OCI-LY7 (cell line): ENCODE measurements at regions not wholly inside any gene's neighbourhood (a gene's known extent, or its start where the extent isn't known, plus 50 kb on each side); places are given as distances from the start of the nearest gene placed in this dataset.

Source experiments
- BruUV-seq: library from RNA; stranded (reverse); fragments of 400-500 nt; replicated peaks from 2 replicates; lab custom pipeline; 2021; lab: Mats Ljungman, UMichigan
- CTCF ChIA-PET: fragments of 300-600 bp; sonication (Branson Sonifier 250); formaldehyde crosslinking; loops from one replicate; lab custom pipeline; 2022; ENCODE audit warnings: antibody characterized with exemption; ENCODE audit not compliant: unreplicated experiment; lab: Charles Lee
- POLR2A ChIA-PET: fragments of 300-600 bp; sonication (Branson Sonifier 250); formaldehyde crosslinking; loops from one replicate; lab custom pipeline; 2022; ENCODE audit warnings: antibody characterized with exemption; lab: Charles Lee
- DNase-seq: peaks from one replicate; pipeline ENCODE4 v3.0.0-alpha.2; 2015; ENCODE audit warnings: low spot score
- H2AFZ ChIP-seq: fragments of 200-600 bp; sonication (generic), shearing (Covaris generic); 2 replicates; pipeline ENCODE4 v1.6.1; 2014; ENCODE audit warnings: mild to moderate bottlenecking, antibody characterized with exemption, low read length, moderate library complexity
- H3K27ac ChIP-seq: fragments of 200-600 bp; sonication (generic); 2 replicates; pipeline ENCODE4 v1.5.1; 2014; ENCODE audit warnings: mixed run types, low read depth, mild to moderate bottlenecking, moderate library complexity, low read length, inconsistent platforms; ENCODE audit not compliant: poor library complexity, severe bottlenecking
- H3K36me3 ChIP-seq: fragments of 200-600 bp; sonication (generic); 2 replicates; pipeline ENCODE4 v1.6.1; 2014; ENCODE audit warnings: mild to moderate bottlenecking, antibody characterized with exemption, low read length, moderate library complexity, mixed read lengths; ENCODE audit not compliant: insufficient read depth
- H3K4me1 ChIP-seq: fragments of 200-600 bp; sonication (generic); 2 replicates; pipeline ENCODE4 v1.5.1; 2014; ENCODE audit warnings: mild to moderate bottlenecking, low read length; ENCODE audit not compliant: insufficient read depth, poor library complexity, severe bottlenecking
- H3K4me2 ChIP-seq: fragments of 200-600 bp; sonication (generic); 2 replicates; pipeline ENCODE4 v1.6.1; 2014; ENCODE audit warnings: mild to moderate bottlenecking, low read length
- H3K4me3 ChIP-seq: fragments of 200-600 bp; sonication (generic); 2 replicates; pipeline ENCODE4 v1.5.1; 2014; ENCODE audit warnings: mild to moderate bottlenecking, low read depth, low read length; ENCODE audit not compliant: poor library complexity, severe bottlenecking
- H3K79me2 ChIP-seq: fragments of 200-600 bp; sonication (generic); 2 replicates; pipeline ENCODE4 v1.6.1; 2016; ENCODE audit warnings: low read depth, mild to moderate bottlenecking, low read length, moderate library complexity, mixed read lengths; ENCODE audit not compliant: insufficient read depth
- H3K9me2 ChIP-seq: fragments of 200-600 bp; sonication (generic); 2 replicates; pipeline ENCODE4 v1.6.1; 2016; ENCODE audit warnings: mild to moderate bottlenecking, low read length, mixed read lengths; ENCODE audit not compliant: insufficient read depth
- H3K9me3 ChIP-seq: fragments of 200-600 bp; sonication (generic); 2 replicates; pipeline ENCODE4 v1.6.1; 2014; ENCODE audit warnings: mild to moderate bottlenecking, mixed run types, low read length, mixed read lengths
- H4K20me1 ChIP-seq: fragments of 200-600 bp; sonication (generic); 2 replicates; pipeline ENCODE4 v1.6.1; 2014; ENCODE audit warnings: mild to moderate bottlenecking, antibody characterized with exemption, low read length, moderate library complexity, mixed read lengths; ENCODE audit not compliant: insufficient read depth
- EZH2phosphoT487 ChIP-seq: fragments of 200-600 bp; sonication (generic); IDR thresholded peaks from 2 replicates; pipeline ENCODE4 v1.6.1; 2018; ENCODE audit warnings: low read depth, borderline replicate concordance, mild to moderate bottlenecking, mixed run types, antibody characterized with exemption, low read length, moderate library complexity, mixed read lengths
- intact Hi-C: fragments of 100-400 bp; cut with micrococcal nuclease; formaldehyde crosslinking; loops from one replicate; pipeline ENCODE4 v1.10.0; 2022; ENCODE audit not compliant: unreplicated experiment
- TF ChIP-seq, protein P1 (sequence below): fragments of 200-600 bp; sonication (generic); conservative IDR thresholded peaks from 2 replicates; pipeline ENCODE4 v1.5.1; 2014; ENCODE audit warnings: mild to moderate bottlenecking, antibody characterized with exemption, low read length, moderate library complexity, mixed read lengths

DNA sequence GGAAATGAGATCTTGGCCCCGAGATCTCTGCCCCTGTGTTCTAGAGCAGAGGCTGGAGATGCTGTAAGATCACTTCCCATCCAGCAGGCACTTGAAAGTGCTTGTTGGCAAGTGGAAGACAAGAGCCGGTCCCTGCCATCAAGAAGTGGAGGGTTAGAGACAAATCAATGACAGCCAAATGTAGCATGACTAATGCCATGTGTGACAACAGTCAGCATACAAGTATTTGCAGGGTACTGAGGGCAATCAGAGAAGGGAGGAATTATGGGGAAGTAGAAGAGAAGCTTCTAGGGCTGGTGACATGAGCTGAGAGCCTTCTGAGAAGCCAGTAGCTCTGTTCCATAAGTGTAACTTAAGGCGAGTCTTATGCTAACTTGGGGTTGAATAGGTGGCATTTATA lies 58.6 kb downstream of the TMEM17 start:
- H3K4me2 ChIP-seq: no peak overlapping the region
- no peak overlapping the region for H3K27ac ChIP-seq
- no peaks in the 10 kb centered on the region for H3K4me1 ChIP-seq
- no peaks in the 10 kb centered on the region for H3K36me3 ChIP-seq
- no peaks in the 10 kb centered on the region for H3K79me2 ChIP-seq
- H3K9me3 ChIP-seq: no peaks in the 10 kb centered on the region
- POLR2A ChIA-PET: no interaction called here
- no peak overlapping the region for H2AFZ ChIP-seq
- TF ChIP-seq EZH2phosphoT487: no peak
- TF ChIP-seq, protein P1, sequence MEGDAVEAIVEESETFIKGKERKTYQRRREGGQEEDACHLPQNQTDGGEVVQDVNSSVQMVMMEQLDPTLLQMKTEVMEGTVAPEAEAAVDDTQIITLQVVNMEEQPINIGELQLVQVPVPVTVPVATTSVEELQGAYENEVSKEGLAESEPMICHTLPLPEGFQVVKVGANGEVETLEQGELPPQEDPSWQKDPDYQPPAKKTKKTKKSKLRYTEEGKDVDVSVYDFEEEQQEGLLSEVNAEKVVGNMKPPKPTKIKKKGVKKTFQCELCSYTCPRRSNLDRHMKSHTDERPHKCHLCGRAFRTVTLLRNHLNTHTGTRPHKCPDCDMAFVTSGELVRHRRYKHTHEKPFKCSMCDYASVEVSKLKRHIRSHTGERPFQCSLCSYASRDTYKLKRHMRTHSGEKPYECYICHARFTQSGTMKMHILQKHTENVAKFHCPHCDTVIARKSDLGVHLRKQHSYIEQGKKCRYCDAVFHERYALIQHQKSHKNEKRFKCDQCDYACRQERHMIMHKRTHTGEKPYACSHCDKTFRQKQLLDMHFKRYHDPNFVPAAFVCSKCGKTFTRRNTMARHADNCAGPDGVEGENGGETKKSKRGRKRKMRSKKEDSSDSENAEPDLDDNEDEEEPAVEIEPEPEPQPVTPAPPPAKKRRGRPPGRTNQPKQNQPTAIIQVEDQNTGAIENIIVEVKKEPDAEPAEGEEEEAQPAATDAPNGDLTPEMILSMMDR: no peak
- DNase-seq: no peak
- no TSS peak for BruUV-seq
- CTCF ChIA-PET: no interaction called here
- H4K20me1 ChIP-seq: no peaks in the 10 kb centered on the region
- H3K4me3 ChIP-seq: no peak overlapping the region
- no peaks in the 10 kb centered on the region for H3K9me2 ChIP-seq
- intact Hi-C loops: no loop called here

DNA sequence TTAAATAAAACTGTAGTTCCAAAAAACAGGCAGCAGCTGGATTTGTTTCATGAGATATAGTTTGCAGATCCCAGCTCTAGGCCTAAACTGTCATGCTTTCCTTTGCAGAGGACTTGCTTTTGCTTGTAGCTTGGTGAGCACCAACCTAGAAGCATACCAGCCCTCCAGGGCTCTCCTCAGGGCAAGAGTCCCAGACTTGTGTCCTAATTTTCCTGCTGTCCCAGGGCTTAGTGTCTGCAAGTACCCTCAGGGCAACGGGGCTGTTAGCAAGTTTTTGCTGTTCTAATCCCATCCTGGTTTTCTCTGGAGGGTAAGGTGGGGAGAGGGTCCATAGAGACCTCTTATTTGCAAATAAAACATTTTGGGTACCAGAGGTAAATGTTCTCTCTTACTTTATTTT lies 59.5 kb downstream of the TMEM17 start:
- no TSS peak for BruUV-seq
- TF ChIP-seq EZH2phosphoT487: no peak
- TF ChIP-seq, protein P1: no peak
- no peaks in the 10 kb centered on the region for H3K36me3 ChIP-seq
- DNase-seq: no peak
- no peak overlapping the region for H3K4me3 ChIP-seq
- no peaks in the 10 kb centered on the region for H3K9me3 ChIP-seq
- H4K20me1 ChIP-seq: no peaks in the 10 kb centered on the region
- no peak overlapping the region for H2AFZ ChIP-seq
- H3K27ac ChIP-seq: no peak overlapping the region
- ChIA-PET POLR2A (no interaction called here), CTCF (no interaction called here)
- no peaks in the 10 kb centered on the region for H3K79me2 ChIP-seq
- H3K4me1 ChIP-seq: no peaks in the 10 kb centered on the region
- intact Hi-C loops: no loop called here
- H3K4me2 ChIP-seq: no peak overlapping the region
- H3K9me2 ChIP-seq: no peaks in the 10 kb centered on the region

DNA sequence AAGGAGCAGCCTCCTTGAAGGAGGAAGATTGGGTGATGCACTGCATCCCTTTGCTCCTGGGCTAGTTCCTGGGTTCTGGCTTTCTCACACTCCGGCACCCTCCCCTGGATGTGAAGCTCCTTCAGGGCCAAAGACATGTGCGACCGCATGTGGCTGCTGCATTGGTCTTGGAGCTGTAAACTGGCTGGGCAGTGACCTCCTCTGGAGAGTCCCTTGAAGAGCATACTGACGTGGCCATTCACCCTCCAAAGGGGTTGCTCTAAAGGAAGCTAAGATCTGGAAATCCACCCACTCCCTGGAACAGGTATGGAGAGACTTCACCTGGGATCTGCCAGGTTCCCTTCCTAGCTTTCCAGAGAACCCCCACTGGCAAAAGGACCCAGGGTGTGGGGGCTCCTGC lies 62.1 kb downstream of the TMEM17 start:
- Histone ChIP-seq H3K36me3 (no peaks in the 10 kb centered on the region), H3K4me2 (no peak overlapping the region), H3K27ac (no peak overlapping the region), H2AFZ (no peak overlapping the region), H3K9me2 (no peaks in the 10 kb centered on the region), H4K20me1 (no peaks in the 10 kb centered on the region), H3K79me2 (no peaks in the 10 kb centered on the region), H3K4me1 (no peaks in the 10 kb centered on the region), H3K4me3 (no peak overlapping the region), H3K9me3 (no peaks in the 10 kb centered on the region)
- intact Hi-C loops: no loop called here
- ChIA-PET CTCF (interaction anchor here (0.5 kb wide), 1 partner anchor 33 kb away, joined by 3 read pairs; no protein-coding TSS in a partner anchor), POLR2A (interaction anchor here (0.6 kb wide), 2 partner anchors 483 to 978 kb away, joined by 3 read pairs; no protein-coding TSS in a partner anchor)
- TF ChIP-seq, protein P1: no peak
- no peak for TF ChIP-seq EZH2phosphoT487
- BruUV-seq: no TSS peak
- no peak for DNase-seq
